IPS DF 6.9 (cell line): ENCODE measurements at regions not wholly inside any gene's neighbourhood (a gene's known extent, or its start where the extent isn't known, plus 50 kb on each side); places are given as distances from the start of the nearest gene placed in this dataset.

Experiments
- DNase-seq: peaks from one replicate; pipeline ENCODE4 v3.0.0-alpha.2; 2013; ENCODE audit warnings: low read depth, low spot score
- H3K27ac ChIP-seq: one replicate; pipeline ENCODE4 v1.5.1; 2013; ENCODE audit warnings: low read length, control low read depth
- H3K27me3 ChIP-seq: 2 replicates; pipeline ENCODE4 v1.6.1; 2013; ENCODE audit warnings: mild to moderate bottlenecking, low read length; ENCODE audit not compliant: control insufficient read depth, insufficient read depth
- H3K36me3 ChIP-seq: 2 replicates; pipeline ENCODE4 v1.6.1; 2013; ENCODE audit warnings: low read length; ENCODE audit not compliant: control insufficient read depth, insufficient read depth
- H3K4me1 ChIP-seq: 2 replicates; pipeline ENCODE4 v1.6.1; 2013; ENCODE audit warnings: low read length; ENCODE audit not compliant: control insufficient read depth, insufficient read depth
- H3K4me3 ChIP-seq: 2 replicates; pipeline ENCODE4 v1.5.1; 2013; ENCODE audit warnings: mild to moderate bottlenecking, low read length
- H3K9me3 ChIP-seq: 2 replicates; pipeline ENCODE4 v1.6.1; 2013; ENCODE audit warnings: low read length, inconsistent platforms; ENCODE audit not compliant: control insufficient read depth, insufficient read depth
- WGBS: extraction: QIAGEN DNeasy Blood & Tissue Kit; methylation state at CpG from one replicate; pipeline ENCODE4 v1.1.7; 2013; ENCODE audit warnings: mixed read lengths, missing lambda C conversion rate; ENCODE audit not compliant: insufficient read length, insufficient coverage; 5-methylcytosine and 5-hydroxymethylcytosine counted together

GRCh38 chr18:66707473-66707872 lies 103.6 kb upstream of the CDH19 start:
- no peak for DNase-seq

GRCh38 chr18:66695281-66695680 lies 91.4 kb upstream of the CDH19 start:
- Histone ChIP-seq H3K4me1 (no peaks in the 10 kb centered on the region), H3K27me3 (no peaks in the 10 kb centered on the region), H3K36me3 (no peaks in the 10 kb centered on the region), H3K9me3 (no peaks in the 10 kb centered on the region), H3K4me3 (no peak overlapping the region), H3K27ac (no peak overlapping the region)
- no peak for DNase-seq

More at GRCh38 chr18:66707473-66707872, 103.6 kb upstream of the CDH19 start:
- Histone ChIP-seq H3K27ac (no peak overlapping the region), H3K9me3 (no peaks in the 10 kb centered on the region), H3K4me1 (no peaks in the 10 kb centered on the region), H3K27me3 (no peaks in the 10 kb centered on the region), H3K36me3 (no peaks in the 10 kb centered on the region), H3K4me3 (no peak overlapping the region)
- no CpG with 5 or more reads among the region's 5 CpGs for WGBS

GRCh38 chr18:66694852-66695251 lies 91.0 kb upstream of the CDH19 start:
- Histone ChIP-seq H3K36me3 (no peaks in the 10 kb centered on the region), H3K4me3 (no peak overlapping the region), H3K9me3 (no peaks in the 10 kb centered on the region), H3K4me1 (no peaks in the 10 kb centered on the region), H3K27ac (no peak overlapping the region), H3K27me3 (no peaks in the 10 kb centered on the region)
- DNase-seq = no peak
- WGBS = no CpG with 5 or more reads among the region's 1 CpG

GRCh38 chr18:66687635-66688034 lies 83.7 kb upstream of the CDH19 start:
- peaks cover 3% of the 10 kb centered on the region; the same call in 1 of the 2 replicates for H3K9me3 ChIP-seq
- no peak for DNase-seq
- no peak overlapping the region for H3K4me3 ChIP-seq
- no CpG with 5 or more reads among the region's 5 CpGs for WGBS
- no peaks in the 10 kb centered on the region for H3K36me3 ChIP-seq
- H3K27me3 ChIP-seq = no peaks in the 10 kb centered on the region
- H3K4me1 ChIP-seq = no peaks in the 10 kb centered on the region
- no peak overlapping the region for H3K27ac ChIP-seq

- no peak overlapping the region for H3K4me3 ChIP-seq
- H3K27ac ChIP-seq = no peak overlapping the region
- H3K36me3 ChIP-seq = 0 out of 2 replicates have a peak, but pooled peaks cover 3% of the 10 kb centered on the region
- H3K4me1 ChIP-seq = no peaks in the 10 kb centered on the region
- WGBS = no CpG with 5 or more reads among the region's 5 CpGs
- H3K9me3 ChIP-seq = peaks cover 5% of the 10 kb centered on the region
- H3K27me3 ChIP-seq = no peaks in the 10 kb centered on the region
- no peak for DNase-seq
Observed at GRCh38 chr18:66682855-66683322, 79.0 kb upstream of the CDH19 start.

GRCh38 chr18:66676699-66677098 lies 72.8 kb upstream of the CDH19 start:
- H3K27me3 ChIP-seq = no peaks in the 10 kb centered on the region
- peaks cover 2% of the 10 kb centered on the region for H3K9me3 ChIP-seq
- no CpG with 5 or more reads among the region's 4 CpGs for WGBS
- DNase-seq = no peak
- H3K27ac ChIP-seq = no peak overlapping the region
- 0 out of 2 replicates have a peak, but pooled peaks cover 3% of the 10 kb centered on the region for H3K36me3 ChIP-seq
- H3K4me1 ChIP-seq = no peaks in the 10 kb centered on the region; the same call in 1 of the 2 replicates
- H3K4me3 ChIP-seq = no peak overlapping the region

- H3K27ac ChIP-seq = no peak overlapping the region
- H3K9me3 ChIP-seq = peaks cover 2% of the 10 kb centered on the region
- no CpG with 5 or more reads among the region's 2 CpGs for WGBS
- DNase-seq = no peak
- H3K4me3 ChIP-seq = no peak overlapping the region
- no peaks in the 10 kb centered on the region for H3K36me3 ChIP-seq
- H3K27me3 ChIP-seq = no peaks in the 10 kb centered on the region
- H3K4me1 ChIP-seq = no peaks in the 10 kb centered on the region; the same call in 1 of the 2 replicates
Observed at GRCh38 chr18:66674286-66674685, 70.4 kb upstream of the CDH19 start.

- H3K4me3 ChIP-seq = no peak overlapping the region
- no peaks in the 10 kb centered on the region for H3K27me3 ChIP-seq
- DNase-seq = no peak
- no peaks in the 10 kb centered on the region for H3K36me3 ChIP-seq
- no peak overlapping the region for H3K27ac ChIP-seq
- H3K4me1 ChIP-seq = no peaks in the 10 kb centered on the region; the same call in 1 of the 2 replicates
- no peaks in the 10 kb centered on the region for H3K9me3 ChIP-seq
Observed at GRCh38 chr18:66668706-66669105, 64.8 kb upstream of the CDH19 start.

- WGBS = no CpG with 5 or more reads among the region's 4 CpGs
- H3K4me1 ChIP-seq = no peaks in the 10 kb centered on the region
- H3K4me3 ChIP-seq = no peak overlapping the region
- H3K36me3 ChIP-seq = no peaks in the 10 kb centered on the region
- DNase-seq = no peak
- no peaks in the 10 kb centered on the region for H3K9me3 ChIP-seq
- H3K27me3 ChIP-seq = no peaks in the 10 kb centered on the region
- no peak overlapping the region for H3K27ac ChIP-seq
Observed at GRCh38 chr18:66662632-66663031, 58.7 kb upstream of the CDH19 start.

- H3K27me3 ChIP-seq = no peaks in the 10 kb centered on the region
- H3K4me3 ChIP-seq = no peak overlapping the region
- H3K9me3 ChIP-seq = no peaks in the 10 kb centered on the region
- no peaks in the 10 kb centered on the region for H3K36me3 ChIP-seq
- no peak for DNase-seq
- no peaks in the 10 kb centered on the region for H3K4me1 ChIP-seq
- no peak overlapping the region for H3K27ac ChIP-seq
Observed at GRCh38 chr18:66655407-66655806, 51.5 kb upstream of the CDH19 start.
